ENCODE measurements at regions not wholly inside any gene's neighbourhood (a gene's known extent, or its start where the extent isn't known, plus 50 kb on each side); places are given as distances from the start of the nearest gene placed in this dataset.

GRCh38 chr3:6528951-6529350 lies 332.0 kb upstream of the GRM7 start:
- TF ChIP-seq, protein P1, sequence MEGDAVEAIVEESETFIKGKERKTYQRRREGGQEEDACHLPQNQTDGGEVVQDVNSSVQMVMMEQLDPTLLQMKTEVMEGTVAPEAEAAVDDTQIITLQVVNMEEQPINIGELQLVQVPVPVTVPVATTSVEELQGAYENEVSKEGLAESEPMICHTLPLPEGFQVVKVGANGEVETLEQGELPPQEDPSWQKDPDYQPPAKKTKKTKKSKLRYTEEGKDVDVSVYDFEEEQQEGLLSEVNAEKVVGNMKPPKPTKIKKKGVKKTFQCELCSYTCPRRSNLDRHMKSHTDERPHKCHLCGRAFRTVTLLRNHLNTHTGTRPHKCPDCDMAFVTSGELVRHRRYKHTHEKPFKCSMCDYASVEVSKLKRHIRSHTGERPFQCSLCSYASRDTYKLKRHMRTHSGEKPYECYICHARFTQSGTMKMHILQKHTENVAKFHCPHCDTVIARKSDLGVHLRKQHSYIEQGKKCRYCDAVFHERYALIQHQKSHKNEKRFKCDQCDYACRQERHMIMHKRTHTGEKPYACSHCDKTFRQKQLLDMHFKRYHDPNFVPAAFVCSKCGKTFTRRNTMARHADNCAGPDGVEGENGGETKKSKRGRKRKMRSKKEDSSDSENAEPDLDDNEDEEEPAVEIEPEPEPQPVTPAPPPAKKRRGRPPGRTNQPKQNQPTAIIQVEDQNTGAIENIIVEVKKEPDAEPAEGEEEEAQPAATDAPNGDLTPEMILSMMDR (IDR thresholded peaks at IDR 0.05) = no peak
- TF ChIP-seq POLR2A (IDR thresholded peaks at IDR 0.05) = no peak
